ENCODE measurements at regions not wholly inside any gene's neighbourhood (a gene's known extent, or its start where the extent isn't known, plus 50 kb on each side); places are given as distances from the start of the nearest gene placed in this dataset.
"Not testable (repeated sequence)": the region's sequence is repeated elsewhere in the genome, so short reads cannot be mapped to it uniquely, and the experiment has no call there.

DNA sequence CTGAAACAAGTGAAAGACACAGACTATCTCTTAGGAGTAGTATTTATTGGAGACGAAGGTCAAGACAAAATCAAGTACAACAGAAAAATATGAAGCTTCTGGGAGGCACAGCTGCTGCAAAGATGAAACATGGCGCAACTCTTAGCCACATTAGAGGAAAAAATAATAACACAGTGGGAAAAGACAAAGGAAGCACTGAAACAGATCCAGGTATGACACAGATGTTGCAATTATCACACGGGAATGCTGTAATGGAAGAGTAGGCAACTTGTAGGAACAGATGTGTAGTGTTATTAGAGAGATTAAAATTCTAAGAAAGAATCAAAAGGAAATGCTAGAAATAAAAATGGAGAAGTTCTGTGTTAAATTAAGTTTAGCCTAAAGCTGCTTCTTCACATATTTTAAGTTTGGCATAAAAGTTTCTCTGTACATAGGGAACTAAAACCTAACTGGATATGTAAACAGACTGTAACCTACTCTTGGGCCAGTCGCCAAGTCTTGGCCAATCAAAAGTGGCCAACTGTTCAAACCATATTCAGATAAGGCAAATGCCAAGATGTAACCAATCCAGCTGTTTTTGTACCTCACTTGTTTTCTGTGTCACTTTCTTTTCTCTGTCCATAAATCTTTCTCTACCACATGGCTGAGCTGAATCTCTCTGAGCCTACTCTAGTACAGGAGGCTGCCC is 1132.0 kb upstream of the LRRTM3 start:
- Histone ChIP-seq H3K9ac (ENCODE audit: low read length in 5 of 5) (no peak overlapping the region), H3K27ac (ENCODE audit: low read depth, low read length) (no peak overlapping the region), H3K36me3 (ENCODE audit: control insufficient read depth in 5 of 5, insufficient read depth in 5 of 5, low read length in 5 of 5) (no peaks in the 10 kb centered on the region), H3K4me1 (ENCODE audit: control insufficient read depth in 5 of 5, insufficient read depth in 5 of 5, low read length in 5 of 5) (no peaks in the 10 kb centered on the region), H3K27me3 (ENCODE audit: control insufficient read depth in 5 of 5, insufficient read depth in 4 of 5, low read length in 5 of 5) (no peaks in the 10 kb centered on the region), H3K4me3 (ENCODE audit: low read depth in 1 of 5, low read length in 5 of 5) (no peak overlapping the region), H3K9me3 (ENCODE audit: control insufficient read depth in 5 of 5, low read length in 5 of 5) (no peaks in the 10 kb centered on the region)

DNA sequence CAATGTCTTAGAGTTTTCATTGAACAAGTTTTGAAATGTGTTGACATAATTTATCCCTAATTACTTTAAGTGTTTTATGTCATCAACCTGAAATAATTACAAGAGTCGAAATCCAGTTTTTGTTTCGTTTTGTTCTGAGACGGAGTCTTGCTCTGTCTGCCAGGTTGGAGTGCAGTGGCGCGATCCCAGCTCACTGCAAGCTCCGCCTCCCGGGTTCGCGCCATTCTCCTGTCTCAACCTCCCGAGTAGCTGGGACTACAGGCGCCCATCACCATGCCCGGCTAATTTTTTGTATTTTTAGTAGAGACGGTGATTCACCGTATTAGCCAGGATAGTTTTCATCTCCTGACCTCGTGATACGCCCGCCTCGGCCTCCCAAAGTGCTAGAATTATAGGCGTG is 1131.0 kb upstream of the LRRTM3 start:
- H3K9me3 ChIP-seq (ENCODE audit: control insufficient read depth in 5 of 5, low read length in 5 of 5); H3K4me1 ChIP-seq (ENCODE audit: control insufficient read depth in 5 of 5, insufficient read depth in 5 of 5, low read length in 5 of 5); H3K9ac ChIP-seq (ENCODE audit: low read length in 5 of 5); H3K36me3 ChIP-seq (ENCODE audit: control insufficient read depth in 5 of 5, insufficient read depth in 5 of 5, low read length in 5 of 5); H3K27ac ChIP-seq (ENCODE audit: low read depth, low read length); H3K27me3 ChIP-seq (ENCODE audit: control insufficient read depth in 5 of 5, insufficient read depth in 4 of 5, low read length in 5 of 5); H3K4me3 ChIP-seq (ENCODE audit: low read depth in 1 of 5, low read length in 5 of 5): not testable (repeated sequence)

DNA sequence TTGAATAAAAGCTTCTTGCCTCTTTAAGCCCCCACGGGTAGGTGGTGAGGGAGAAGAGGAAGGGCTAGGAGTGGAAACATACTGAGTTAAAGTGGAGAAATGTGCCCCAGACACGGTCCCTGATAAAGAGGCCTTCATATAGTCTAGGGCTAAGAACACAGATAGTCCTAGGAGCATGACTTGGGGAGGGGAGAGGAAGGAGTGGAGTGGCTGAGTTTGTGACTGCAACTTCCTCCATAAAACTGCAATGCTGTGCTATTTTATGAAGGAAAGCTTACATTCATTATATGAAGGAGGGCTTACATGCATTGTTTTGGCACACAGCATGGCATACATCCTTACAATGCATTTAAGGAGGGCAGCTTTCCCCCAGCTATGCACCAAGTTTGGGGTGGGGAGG is 1129.4 kb upstream of the LRRTM3 start:
- Histone ChIP-seq H3K9me3 (ENCODE audit: control insufficient read depth in 5 of 5, low read length in 5 of 5) (no peaks in the 10 kb centered on the region), H3K27ac (ENCODE audit: low read depth, low read length) (no peak overlapping the region), H3K4me3 (ENCODE audit: low read depth in 1 of 5, low read length in 5 of 5) (no peak overlapping the region), H3K27me3 (ENCODE audit: control insufficient read depth in 5 of 5, insufficient read depth in 4 of 5, low read length in 5 of 5) (no peaks in the 10 kb centered on the region), H3K9ac (ENCODE audit: low read length in 5 of 5) (no peak overlapping the region), H3K4me1 (ENCODE audit: control insufficient read depth in 5 of 5, insufficient read depth in 5 of 5, low read length in 5 of 5) (no peaks in the 10 kb centered on the region), H3K36me3 (ENCODE audit: control insufficient read depth in 5 of 5, insufficient read depth in 5 of 5, low read length in 5 of 5) (no peaks in the 10 kb centered on the region)

GRCh38 chr10:65798133-65798532 is 1127.7 kb upstream of the LRRTM3 start:
- H3K9ac ChIP-seq (ENCODE audit: low read length in 5 of 5) = no peak overlapping the region
- H3K27me3 ChIP-seq (ENCODE audit: control insufficient read depth in 5 of 5, insufficient read depth in 4 of 5, low read length in 5 of 5) = no peaks in the 10 kb centered on the region
- no peaks in the 10 kb centered on the region for H3K4me1 ChIP-seq (ENCODE audit: control insufficient read depth in 5 of 5, insufficient read depth in 5 of 5, low read length in 5 of 5)
- H3K9me3 ChIP-seq (ENCODE audit: control insufficient read depth in 5 of 5, low read length in 5 of 5) = no peaks in the 10 kb centered on the region
- H3K4me3 ChIP-seq (ENCODE audit: low read depth in 1 of 5, low read length in 5 of 5) = no peak overlapping the region
- no peaks in the 10 kb centered on the region for H3K36me3 ChIP-seq (ENCODE audit: control insufficient read depth in 5 of 5, insufficient read depth in 5 of 5, low read length in 5 of 5)
- H3K27ac ChIP-seq (ENCODE audit: low read depth, low read length) = no peak overlapping the region

GRCh38 chr10:65802391-65802790 is 1123.4 kb upstream of the LRRTM3 start:
- Histone ChIP-seq H3K27ac (ENCODE audit: low read depth, low read length) (no peak overlapping the region), H3K4me1 (ENCODE audit: control insufficient read depth in 5 of 5, insufficient read depth in 5 of 5, low read length in 5 of 5) (no peaks in the 10 kb centered on the region), H3K27me3 (ENCODE audit: control insufficient read depth in 5 of 5, insufficient read depth in 4 of 5, low read length in 5 of 5) (no peaks in the 10 kb centered on the region), H3K9ac (ENCODE audit: low read length in 5 of 5) (no peak overlapping the region), H3K36me3 (ENCODE audit: control insufficient read depth in 5 of 5, insufficient read depth in 5 of 5, low read length in 5 of 5) (no peaks in the 10 kb centered on the region), H3K9me3 (ENCODE audit: control insufficient read depth in 5 of 5, low read length in 5 of 5) (no peaks in the 10 kb centered on the region), H3K4me3 (ENCODE audit: low read depth in 1 of 5, low read length in 5 of 5) (no peak overlapping the region)

GRCh38 chr10:65805511-65805910 is 1120.3 kb upstream of the LRRTM3 start:
- Histone ChIP-seq H3K4me1 (ENCODE audit: control insufficient read depth in 5 of 5, insufficient read depth in 5 of 5, low read length in 5 of 5) (no peaks in the 10 kb centered on the region), H3K27me3 (ENCODE audit: control insufficient read depth in 5 of 5, insufficient read depth in 4 of 5, low read length in 5 of 5) (no peaks in the 10 kb centered on the region), H3K4me3 (ENCODE audit: low read depth in 1 of 5, low read length in 5 of 5) (no peak overlapping the region), H3K9me3 (ENCODE audit: control insufficient read depth in 5 of 5, low read length in 5 of 5) (no peaks in the 10 kb centered on the region), H3K27ac (ENCODE audit: low read depth, low read length) (no peak overlapping the region), H3K36me3 (ENCODE audit: control insufficient read depth in 5 of 5, insufficient read depth in 5 of 5, low read length in 5 of 5) (no peaks in the 10 kb centered on the region), H3K9ac (ENCODE audit: low read length in 5 of 5) (no peak overlapping the region)

DNA sequence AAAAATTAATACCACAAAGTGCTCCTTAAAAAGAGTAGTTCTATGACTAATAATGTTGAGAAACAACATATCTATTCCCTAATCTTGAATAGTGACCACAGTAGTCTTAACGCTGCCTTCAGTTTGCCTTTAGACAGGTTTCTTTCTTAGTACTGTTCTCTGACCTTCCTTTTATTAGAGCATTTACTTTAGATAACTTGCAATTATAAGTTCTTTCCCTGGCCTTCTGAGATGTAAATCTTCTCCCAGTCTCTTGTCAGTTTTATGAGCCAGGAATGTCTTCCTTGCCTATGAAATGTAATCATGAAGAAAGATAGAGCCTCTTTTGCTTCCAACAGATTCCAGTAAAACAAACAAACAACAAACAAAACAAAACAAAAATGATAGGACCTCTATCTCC is 1119.8 kb upstream of the LRRTM3 start:
- H3K27ac ChIP-seq (ENCODE audit: low read depth, low read length) = no peak overlapping the region

GRCh38 chr10:65808687-65809333 is 1117.0 kb upstream of the LRRTM3 start:
- no peaks in the 10 kb centered on the region for H3K9me3 ChIP-seq (ENCODE audit: control insufficient read depth in 5 of 5, low read length in 5 of 5)
- H3K27ac ChIP-seq (ENCODE audit: low read depth, low read length) = no peak overlapping the region
- H3K4me1 ChIP-seq (ENCODE audit: control insufficient read depth in 5 of 5, insufficient read depth in 5 of 5, low read length in 5 of 5) = no peaks in the 10 kb centered on the region
- no peak overlapping the region for H3K9ac ChIP-seq (ENCODE audit: low read length in 5 of 5)
- no peaks in the 10 kb centered on the region for H3K36me3 ChIP-seq (ENCODE audit: control insufficient read depth in 5 of 5, insufficient read depth in 5 of 5, low read length in 5 of 5)
- H3K4me3 ChIP-seq (ENCODE audit: low read depth in 1 of 5, low read length in 5 of 5) = no peak overlapping the region
- no peaks in the 10 kb centered on the region for H3K27me3 ChIP-seq (ENCODE audit: control insufficient read depth in 5 of 5, insufficient read depth in 4 of 5, low read length in 5 of 5)

More for the DNA sequence above, 1119.8 kb upstream of the LRRTM3 start:
- H3K4me1 ChIP-seq (ENCODE audit: control insufficient read depth in 5 of 5, insufficient read depth in 5 of 5, low read length in 5 of 5) = no peaks in the 10 kb centered on the region
- no peaks in the 10 kb centered on the region for H3K27me3 ChIP-seq (ENCODE audit: control insufficient read depth in 5 of 5, insufficient read depth in 4 of 5, low read length in 5 of 5)
- H3K4me3 ChIP-seq (ENCODE audit: low read depth in 1 of 5, low read length in 5 of 5) = no peak overlapping the region
- H3K9ac ChIP-seq (ENCODE audit: low read length in 5 of 5) = no peak overlapping the region
- no peaks in the 10 kb centered on the region for H3K9me3 ChIP-seq (ENCODE audit: control insufficient read depth in 5 of 5, low read length in 5 of 5)
- no peaks in the 10 kb centered on the region for H3K36me3 ChIP-seq (ENCODE audit: control insufficient read depth in 5 of 5, insufficient read depth in 5 of 5, low read length in 5 of 5)

DNA sequence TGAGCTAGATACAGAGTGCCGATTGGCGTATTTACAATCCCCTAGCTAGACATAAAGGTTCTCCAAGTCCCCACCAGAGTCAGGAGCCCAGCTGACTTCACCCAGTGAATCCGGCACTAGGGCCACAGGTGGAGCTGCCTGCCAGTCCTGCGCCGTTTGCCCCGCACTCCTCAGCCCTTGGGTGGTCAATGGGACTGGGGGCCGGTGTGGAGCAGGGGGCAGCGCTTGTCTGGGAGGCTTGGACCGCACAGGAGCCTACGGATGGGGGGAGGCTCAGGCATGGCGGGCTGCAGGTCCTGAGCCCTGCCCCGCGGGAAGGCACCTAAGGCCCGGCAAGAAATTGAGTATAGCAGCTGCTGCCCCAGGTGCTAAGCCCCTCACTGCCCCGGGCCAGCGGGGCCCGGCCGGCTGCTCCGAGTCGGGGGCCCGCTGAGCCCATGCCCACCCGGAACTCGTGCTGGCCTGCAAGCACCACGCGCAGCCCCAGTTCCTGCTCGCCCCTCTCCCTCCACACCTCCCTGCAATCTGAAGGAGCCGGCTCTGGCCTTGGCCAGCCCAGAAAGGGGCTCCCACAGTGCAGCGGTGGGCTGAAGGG is 1113.8 kb upstream of the LRRTM3 start:
- no peak overlapping the region for H3K27ac ChIP-seq (ENCODE audit: low read depth, low read length)
- no peaks in the 10 kb centered on the region for H3K4me1 ChIP-seq (ENCODE audit: control insufficient read depth in 5 of 5, insufficient read depth in 5 of 5, low read length in 5 of 5)
- no peaks in the 10 kb centered on the region for H3K27me3 ChIP-seq (ENCODE audit: control insufficient read depth in 5 of 5, insufficient read depth in 4 of 5, low read length in 5 of 5)
- H3K36me3 ChIP-seq (ENCODE audit: control insufficient read depth in 5 of 5, insufficient read depth in 5 of 5, low read length in 5 of 5) = no peaks in the 10 kb centered on the region
- H3K4me3 ChIP-seq (ENCODE audit: low read depth in 1 of 5, low read length in 5 of 5) = no peak overlapping the region
- H3K9ac ChIP-seq (ENCODE audit: low read length in 5 of 5) = no peak overlapping the region
- H3K9me3 ChIP-seq (ENCODE audit: control insufficient read depth in 5 of 5, low read length in 5 of 5) = no peaks in the 10 kb centered on the region

GRCh38 chr10:65816536-65816935 is 1109.3 kb upstream of the LRRTM3 start:
- Histone ChIP-seq H3K9ac (ENCODE audit: low read length in 5 of 5) (no peak overlapping the region), H3K36me3 (ENCODE audit: control insufficient read depth in 5 of 5, insufficient read depth in 5 of 5, low read length in 5 of 5) (no peaks in the 10 kb centered on the region), H3K9me3 (ENCODE audit: control insufficient read depth in 5 of 5, low read length in 5 of 5) (no peaks in the 10 kb centered on the region), H3K27ac (ENCODE audit: low read depth, low read length) (no peak overlapping the region), H3K4me3 (ENCODE audit: low read depth in 1 of 5, low read length in 5 of 5) (no peak overlapping the region), H3K27me3 (ENCODE audit: control insufficient read depth in 5 of 5, insufficient read depth in 4 of 5, low read length in 5 of 5) (no peaks in the 10 kb centered on the region), H3K4me1 (ENCODE audit: control insufficient read depth in 5 of 5, insufficient read depth in 5 of 5, low read length in 5 of 5) (no peaks in the 10 kb centered on the region)
